IPS DF 6.9 (cell line): ENCODE measurements at regions not wholly inside any gene's neighbourhood (a gene's known extent, or its start where the extent isn't known, plus 50 kb on each side); places are given as distances from the start of the nearest gene placed in this dataset.
"Not testable (repeated sequence)": the region's sequence is repeated elsewhere in the genome, so short reads cannot be mapped to it uniquely, and the experiment has no call there.

Source experiments
- DNase-seq: peaks from one replicate; pipeline ENCODE4 v3.0.0-alpha.2; 2013; ENCODE audit warnings: low read depth, low spot score
- H3K27ac ChIP-seq: one replicate; pipeline ENCODE4 v1.5.1; 2013; ENCODE audit warnings: low read length, control low read depth
- H3K27me3 ChIP-seq: 2 replicates; pipeline ENCODE4 v1.6.1; 2013; ENCODE audit warnings: mild to moderate bottlenecking, low read length; ENCODE audit not compliant: control insufficient read depth, insufficient read depth
- H3K36me3 ChIP-seq: 2 replicates; pipeline ENCODE4 v1.6.1; 2013; ENCODE audit warnings: low read length; ENCODE audit not compliant: control insufficient read depth, insufficient read depth
- H3K4me1 ChIP-seq: 2 replicates; pipeline ENCODE4 v1.6.1; 2013; ENCODE audit warnings: low read length; ENCODE audit not compliant: control insufficient read depth, insufficient read depth
- H3K4me3 ChIP-seq: 2 replicates; pipeline ENCODE4 v1.5.1; 2013; ENCODE audit warnings: mild to moderate bottlenecking, low read length
- H3K9me3 ChIP-seq: 2 replicates; pipeline ENCODE4 v1.6.1; 2013; ENCODE audit warnings: low read length, inconsistent platforms; ENCODE audit not compliant: control insufficient read depth, insufficient read depth
- WGBS: extraction: QIAGEN DNeasy Blood & Tissue Kit; methylation state at CpG from one replicate; pipeline ENCODE4 v1.1.7; 2013; ENCODE audit warnings: mixed read lengths, missing lambda C conversion rate; ENCODE audit not compliant: insufficient read length, insufficient coverage; 5-methylcytosine and 5-hydroxymethylcytosine counted together

GRCh38 chr4:57965431-57965830 is 855.2 kb upstream of the IGFBP7 start:
- not testable (repeated sequence) for H3K36me3 ChIP-seq, H3K27me3 ChIP-seq, H3K4me3 ChIP-seq, H3K9me3 ChIP-seq, H3K27ac ChIP-seq, H3K4me1 ChIP-seq, DNase-seq
- WGBS, result no CpG with 5 or more reads among the region's 25 CpGs

GRCh38 chr4:57945298-57945697 is 835.1 kb upstream of the IGFBP7 start:
- H3K4me1 ChIP-seq, result no peaks in the 10 kb centered on the region
- DNase-seq, result no peak
- H3K36me3 ChIP-seq, result no peaks in the 10 kb centered on the region
- WGBS, result no CpG with 5 or more reads among the region's 1 CpG
- no peaks in the 10 kb centered on the region for H3K9me3 ChIP-seq
- H3K4me3 ChIP-seq, result no peak overlapping the region
- no peaks in the 10 kb centered on the region for H3K27me3 ChIP-seq
- H3K27ac ChIP-seq, result no peak overlapping the region

- Histone ChIP-seq H3K4me3 (no peak overlapping the region), H3K4me1 (no peaks in the 10 kb centered on the region), H3K9me3 (no peaks in the 10 kb centered on the region), H3K27me3 (no peaks in the 10 kb centered on the region), H3K36me3 (no peaks in the 10 kb centered on the region), H3K27ac (no peak overlapping the region)
- no CpG with 5 or more reads among the region's 8 CpGs for WGBS
- DNase-seq, result no peak
These were observed 833.5 kb upstream of the IGFBP7 start for GRCh38 chr4:57943682-57944081.

- H3K4me1 ChIP-seq, H3K4me3 ChIP-seq, DNase-seq, H3K27me3 ChIP-seq, H3K36me3 ChIP-seq, H3K9me3 ChIP-seq, H3K27ac ChIP-seq: not testable (repeated sequence)
- WGBS, result no CpG with 5 or more reads among the region's 2 CpGs
These were observed 827.1 kb upstream of the IGFBP7 start for GRCh38 chr4:57937326-57937725.

- Histone ChIP-seq H3K27me3 (no peaks in the 10 kb centered on the region), H3K4me1 (no peaks in the 10 kb centered on the region), H3K9me3 (no peaks in the 10 kb centered on the region), H3K4me3 (no peak overlapping the region), H3K36me3 (no peaks in the 10 kb centered on the region), H3K27ac (no peak overlapping the region)
- WGBS, result no CpG with 5 or more reads among the region's 3 CpGs
- DNase-seq, result no peak
These were observed 816.1 kb upstream of the IGFBP7 start for GRCh38 chr4:57926311-57926710.

- no peak overlapping the region for H3K27ac ChIP-seq
- H3K27me3 ChIP-seq, result no peaks in the 10 kb centered on the region
- no peak overlapping the region for H3K4me3 ChIP-seq
- no peaks in the 10 kb centered on the region for H3K4me1 ChIP-seq
- DNase-seq, result no peak
- no peaks in the 10 kb centered on the region for H3K9me3 ChIP-seq
- no CpG with 5 or more reads among the region's 1 CpG for WGBS
- no peaks in the 10 kb centered on the region for H3K36me3 ChIP-seq
These were observed 814.8 kb upstream of the IGFBP7 start for GRCh38 chr4:57924951-57925350.

GRCh38 chr4:57916479-57916878 is 806.3 kb upstream of the IGFBP7 start:
- H3K4me3 ChIP-seq, result no peak overlapping the region

GRCh38 chr4:57911203-57911602 is 801.0 kb upstream of the IGFBP7 start:
- DNase-seq, result no peak
- Histone ChIP-seq H3K9me3 (no peaks in the 10 kb centered on the region), H3K4me3 (no peak overlapping the region), H3K36me3 (no peaks in the 10 kb centered on the region), H3K27me3 (no peaks in the 10 kb centered on the region), H3K4me1 (no peaks in the 10 kb centered on the region), H3K27ac (no peak overlapping the region)

More at GRCh38 chr4:57916479-57916878, 806.3 kb upstream of the IGFBP7 start:
- DNase-seq, result no peak
- Histone ChIP-seq H3K36me3 (no peaks in the 10 kb centered on the region), H3K27ac (no peak overlapping the region), H3K9me3 (no peaks in the 10 kb centered on the region), H3K27me3 (no peaks in the 10 kb centered on the region), H3K4me1 (no peaks in the 10 kb centered on the region)

GRCh38 chr4:57910151-57910550 is 800.0 kb upstream of the IGFBP7 start:
- Histone ChIP-seq H3K4me3 (no peak overlapping the region), H3K27me3 (no peaks in the 10 kb centered on the region), H3K36me3 (no peaks in the 10 kb centered on the region), H3K27ac (no peak overlapping the region), H3K9me3 (no peaks in the 10 kb centered on the region), H3K4me1 (no peaks in the 10 kb centered on the region)
- no peak for DNase-seq
- WGBS, result no CpG with 5 or more reads among the region's 3 CpGs

GRCh38 chr4:57905965-57906364 is 795.8 kb upstream of the IGFBP7 start:
- no peaks in the 10 kb centered on the region for H3K4me1 ChIP-seq
- H3K4me3 ChIP-seq, result no peak overlapping the region
- whole genome bisulfite sequencing, result no CpG with 5 or more reads among the region's 3 CpGs
- no peaks in the 10 kb centered on the region for H3K9me3 ChIP-seq
- DNase-seq, result no peak
- H3K27me3 ChIP-seq, result no peaks in the 10 kb centered on the region
- no peaks in the 10 kb centered on the region for H3K36me3 ChIP-seq
- H3K27ac ChIP-seq, result no peak overlapping the region

- WGBS, result no CpG with 5 or more reads among the region's 3 CpGs
- DNase-seq, result no peak
- no peaks in the 10 kb centered on the region for H3K36me3 ChIP-seq
- no peaks in the 10 kb centered on the region for H3K9me3 ChIP-seq
- H3K4me1 ChIP-seq, result no peaks in the 10 kb centered on the region
- no peak overlapping the region for H3K27ac ChIP-seq
- H3K4me3 ChIP-seq, result no peak overlapping the region
- H3K27me3 ChIP-seq, result no peaks in the 10 kb centered on the region
These were observed 766.9 kb upstream of the IGFBP7 start for GRCh38 chr4:57877047-57877458.
